ENCODE measurements at regions not wholly inside any gene's neighbourhood (a gene's known extent, or its start where the extent isn't known, plus 50 kb on each side); places are given as distances from the start of the nearest gene placed in this dataset.

DNA sequence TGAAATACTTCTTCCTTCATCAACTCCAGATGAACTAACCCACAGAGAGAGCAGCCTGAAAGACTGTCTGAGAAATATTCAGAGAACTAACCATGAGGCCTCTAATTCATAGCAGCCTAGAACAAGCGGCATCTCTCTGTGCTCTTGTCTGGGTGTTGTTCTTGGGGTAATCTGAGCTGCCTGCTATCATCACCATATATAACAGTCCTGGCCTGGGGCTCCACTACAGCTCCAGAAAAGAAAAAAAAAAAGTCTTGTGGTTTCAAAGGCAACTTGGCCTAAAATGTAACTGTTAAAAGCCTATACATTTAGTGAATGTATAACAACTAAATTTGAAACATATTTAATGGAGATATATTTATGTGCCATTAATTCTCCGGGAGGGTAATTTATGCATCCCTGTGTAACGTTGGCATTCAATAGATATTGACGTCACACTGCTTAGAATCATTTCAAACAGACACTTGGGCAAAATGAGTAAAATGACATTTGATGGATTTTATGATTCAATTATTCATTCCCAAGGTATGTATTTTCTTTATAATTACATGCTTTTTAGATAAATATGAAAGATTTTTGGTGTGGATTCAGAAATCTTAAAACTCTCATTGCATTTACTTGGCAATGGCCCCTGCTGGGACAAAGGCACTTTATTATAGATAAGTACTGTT lies 294.3 kb downstream of the HRH4 start:
- DNase-seq (ENCODE audit: low read depth, low spot score): no peak
- no peak overlapping the region for H3K9ac ChIP-seq (ENCODE audit: insufficient read length)
- H3K36me3 ChIP-seq (ENCODE audit: insufficient read depth, low read length): no peaks in the 10 kb centered on the region
- no peak for TF ChIP-seq FOXP2 (optimal IDR thresholded peaks at IDR 0.05; ENCODE audit: control extremely low read depth, extremely low read length, insufficient read depth)
- no peak for TF ChIP-seq POLR2AphosphoS5 (IDR thresholded peaks at IDR 0.05; ENCODE audit: borderline replicate concordance, low read depth, low read length)
- TF ChIP-seq EZH2 (IDR thresholded peaks at IDR 0.05): no peak
- H3K4me3 ChIP-seq: no peak overlapping the region
- H3K9me3 ChIP-seq (ENCODE audit: low read depth, low read length): no peaks in the 10 kb centered on the region
- H3K27ac ChIP-seq: no peak overlapping the region

DNA sequence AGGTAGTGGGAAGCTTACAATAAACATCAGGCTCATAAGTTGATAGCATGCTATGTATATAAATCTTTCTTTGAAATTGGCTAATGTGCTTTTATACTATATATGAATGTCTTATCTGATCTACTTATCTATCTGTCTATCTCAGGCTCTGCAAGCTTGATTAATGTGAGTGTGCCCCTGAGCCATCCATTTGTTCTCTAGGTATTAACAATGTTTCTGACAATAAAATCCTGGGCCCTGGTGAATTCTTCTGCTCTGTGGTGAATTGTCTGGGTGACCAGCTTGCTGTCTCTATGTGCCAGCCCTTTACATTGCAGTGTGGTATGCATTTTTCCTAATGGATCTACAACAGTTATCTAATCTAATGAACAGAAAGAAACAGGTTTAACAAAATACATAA lies 295.9 kb downstream of the HRH4 start:
- no peak overlapping the region for H3K4me3 ChIP-seq
- H3K9me3 ChIP-seq (ENCODE audit: low read depth, low read length): no peaks in the 10 kb centered on the region
- no peak for DNase-seq (ENCODE audit: low read depth, low spot score)
- no peak overlapping the region for H3K9ac ChIP-seq (ENCODE audit: insufficient read length)
- H3K27ac ChIP-seq: no peak overlapping the region
- TF ChIP-seq FOXP2 (optimal IDR thresholded peaks at IDR 0.05; ENCODE audit: control extremely low read depth, extremely low read length, insufficient read depth) (no peak), POLR2AphosphoS5 (IDR thresholded peaks at IDR 0.05; ENCODE audit: borderline replicate concordance, low read depth, low read length) (no peak), EZH2 (IDR thresholded peaks at IDR 0.05) (no peak)
- H3K36me3 ChIP-seq (ENCODE audit: insufficient read depth, low read length): no peaks in the 10 kb centered on the region

DNA sequence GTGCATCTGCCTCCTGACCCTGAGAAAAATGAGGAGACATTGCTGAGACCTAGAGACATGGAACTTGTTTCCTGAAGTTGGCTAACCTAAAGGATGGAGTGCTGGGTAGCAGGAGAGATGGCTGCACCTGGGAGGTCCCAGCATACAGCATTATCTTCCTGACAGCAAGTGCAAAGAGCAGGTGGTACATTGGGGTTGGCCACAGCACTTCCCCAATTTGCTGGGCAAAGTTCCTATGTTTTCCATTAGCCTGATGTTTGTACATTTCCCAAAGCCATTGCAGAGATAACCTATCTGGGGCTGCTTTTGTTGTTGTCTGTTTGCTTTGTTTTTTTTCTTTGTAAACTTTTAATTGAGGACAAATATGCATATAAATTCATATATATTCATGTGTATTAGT lies 296.7 kb downstream of the HRH4 start:
- Histone ChIP-seq H3K36me3 (ENCODE audit: insufficient read depth, low read length) (no peaks in the 10 kb centered on the region), H3K9me3 (ENCODE audit: low read depth, low read length) (no peaks in the 10 kb centered on the region), H3K27ac (no peak overlapping the region), H3K9ac (ENCODE audit: insufficient read length) (no peak overlapping the region), H3K4me3 (no peak overlapping the region)
- no peak for TF ChIP-seq POLR2AphosphoS5 (IDR thresholded peaks at IDR 0.05; ENCODE audit: borderline replicate concordance, low read depth, low read length)
- no peak for TF ChIP-seq EZH2 (IDR thresholded peaks at IDR 0.05)
- no peak for TF ChIP-seq FOXP2 (optimal IDR thresholded peaks at IDR 0.05; ENCODE audit: control extremely low read depth, extremely low read length, insufficient read depth)
- DNase-seq (ENCODE audit: low read depth, low spot score): no peak

DNA sequence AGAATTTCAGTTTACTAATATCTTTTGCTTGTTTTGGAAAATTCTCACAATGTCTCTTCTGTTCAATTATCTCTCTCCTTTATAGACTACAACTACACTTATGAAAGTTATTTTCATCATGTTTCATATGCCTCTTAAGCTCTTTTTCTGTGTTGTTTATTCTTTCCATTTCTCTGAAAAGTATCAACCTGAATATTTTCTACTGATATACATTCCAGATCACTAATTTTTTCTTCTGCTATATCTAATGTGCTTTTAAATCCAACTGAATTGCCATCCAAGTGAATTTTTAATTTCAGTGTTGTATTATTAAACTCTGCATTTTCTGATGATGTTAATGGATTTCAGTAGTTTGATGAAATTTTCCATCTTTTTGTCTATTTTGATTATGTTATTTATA lies 301.3 kb downstream of the HRH4 start:
- Histone ChIP-seq H3K9ac (ENCODE audit: insufficient read length) (no peak overlapping the region), H3K4me3 (no peak overlapping the region), H3K36me3 (ENCODE audit: insufficient read depth, low read length) (no peaks in the 10 kb centered on the region), H3K27ac (no peak overlapping the region), H3K9me3 (ENCODE audit: low read depth, low read length) (no peaks in the 10 kb centered on the region)
- DNase-seq (ENCODE audit: low read depth, low spot score): no peak
- TF ChIP-seq FOXP2 (optimal IDR thresholded peaks at IDR 0.05; ENCODE audit: control extremely low read depth, extremely low read length, insufficient read depth) (no peak), POLR2AphosphoS5 (IDR thresholded peaks at IDR 0.05; ENCODE audit: borderline replicate concordance, low read depth, low read length) (no peak), EZH2 (IDR thresholded peaks at IDR 0.05) (no peak)

DNA sequence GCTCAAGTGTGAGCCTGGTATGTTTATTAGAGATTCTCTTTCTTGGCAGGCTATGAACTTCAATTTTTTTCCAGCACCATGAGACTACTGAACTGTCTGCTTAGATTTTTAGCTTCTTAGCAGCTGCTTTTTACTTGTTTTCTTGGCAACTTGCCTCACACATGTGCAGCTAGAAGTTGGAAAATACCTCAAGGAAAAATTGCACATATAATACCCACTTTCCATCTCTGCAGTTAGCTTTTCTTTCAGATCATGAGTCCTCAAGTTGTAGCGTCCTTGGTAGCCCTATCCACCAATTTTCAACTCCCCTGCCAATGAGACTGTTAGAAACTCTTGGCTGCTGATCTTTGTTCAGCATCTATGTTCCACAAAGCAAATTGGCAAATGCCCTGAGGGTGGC lies 302.1 kb downstream of the HRH4 start:
- Histone ChIP-seq H3K9me3 (ENCODE audit: low read depth, low read length) (no peaks in the 10 kb centered on the region), H3K4me3 (no peak overlapping the region), H3K27ac (no peak overlapping the region), H3K9ac (ENCODE audit: insufficient read length) (no peak overlapping the region), H3K36me3 (ENCODE audit: insufficient read depth, low read length) (no peaks in the 10 kb centered on the region)
- TF ChIP-seq EZH2 (IDR thresholded peaks at IDR 0.05): no peak
- TF ChIP-seq FOXP2 (optimal IDR thresholded peaks at IDR 0.05; ENCODE audit: control extremely low read depth, extremely low read length, insufficient read depth): no peak
- TF ChIP-seq POLR2AphosphoS5 (IDR thresholded peaks at IDR 0.05; ENCODE audit: borderline replicate concordance, low read depth, low read length): no peak
- DNase-seq (ENCODE audit: low read depth, low spot score): no peak

DNA sequence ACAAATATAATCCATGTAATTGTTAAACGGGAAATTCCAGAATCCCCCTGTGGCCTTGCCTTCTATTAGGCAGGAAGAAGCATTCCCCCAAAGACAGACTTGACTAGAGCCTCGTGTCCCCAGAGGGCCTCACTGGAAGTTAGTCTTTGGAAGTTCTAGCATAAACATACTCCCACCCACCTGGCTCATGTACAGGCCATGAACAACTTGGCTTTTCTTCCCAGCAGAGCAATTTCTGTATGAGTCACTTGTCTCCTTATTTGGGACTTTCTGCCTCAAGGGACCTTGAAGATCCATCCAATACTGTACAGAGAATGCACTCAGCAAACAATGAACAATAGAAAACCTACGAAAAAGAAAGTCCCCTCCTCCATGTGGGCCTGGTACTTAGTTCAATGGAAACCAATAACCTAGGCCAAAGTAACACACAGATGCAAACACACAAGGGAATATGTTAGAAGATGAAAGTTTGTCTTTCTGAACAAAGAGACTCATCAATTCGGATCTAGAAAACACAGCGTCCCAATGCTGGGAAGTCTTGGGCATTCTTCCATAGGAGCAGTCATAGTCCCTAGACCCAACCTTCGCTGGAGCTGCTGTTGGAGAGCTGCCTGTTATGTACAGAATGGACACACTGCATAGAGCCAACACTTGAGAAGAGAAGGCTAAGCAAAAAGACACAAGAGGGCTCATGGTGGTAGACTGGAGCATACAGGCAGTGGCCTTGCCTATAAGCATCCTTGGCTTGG lies 303.5 kb downstream of the HRH4 start:
- Histone ChIP-seq H3K36me3 (ENCODE audit: insufficient read depth, low read length) (no peaks in the 10 kb centered on the region), H3K27ac (no peak overlapping the region), H3K9ac (ENCODE audit: insufficient read length) (no peak overlapping the region), H3K9me3 (ENCODE audit: low read depth, low read length) (no peaks in the 10 kb centered on the region), H3K4me3 (no peak overlapping the region)
- TF ChIP-seq POLR2AphosphoS5 (IDR thresholded peaks at IDR 0.05; ENCODE audit: borderline replicate concordance, low read depth, low read length) (no peak), FOXP2 (optimal IDR thresholded peaks at IDR 0.05; ENCODE audit: control extremely low read depth, extremely low read length, insufficient read depth) (no peak)
- DNase-seq (ENCODE audit: low read depth, low spot score): no peak

DNA sequence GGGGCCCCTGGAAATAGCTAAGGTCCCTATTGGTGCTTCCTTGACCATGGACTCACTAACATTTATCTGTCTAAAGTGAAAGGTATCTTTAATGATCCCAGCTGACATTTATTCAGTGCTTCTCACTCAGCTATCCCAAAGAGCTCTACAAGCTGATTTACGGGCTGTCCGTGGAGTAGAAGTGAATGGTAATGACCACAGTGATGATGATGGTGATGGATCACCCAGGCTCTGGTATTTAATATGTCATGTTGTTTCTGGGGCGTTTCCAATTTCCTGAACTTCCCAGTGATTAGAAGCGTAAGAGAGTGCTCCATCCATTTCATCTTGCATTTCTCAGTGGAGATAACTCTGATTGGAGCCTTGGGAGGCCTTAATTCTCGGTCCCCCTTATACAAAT lies 304.3 kb downstream of the HRH4 start:
- TF ChIP-seq POLR2AphosphoS5 (IDR thresholded peaks at IDR 0.05; ENCODE audit: borderline replicate concordance, low read depth, low read length): no peak
- no peak for TF ChIP-seq EZH2 (IDR thresholded peaks at IDR 0.05)
- TF ChIP-seq FOXP2 (optimal IDR thresholded peaks at IDR 0.05; ENCODE audit: control extremely low read depth, extremely low read length, insufficient read depth): no peak
- H3K36me3 ChIP-seq (ENCODE audit: insufficient read depth, low read length): no peaks in the 10 kb centered on the region
- H3K9ac ChIP-seq (ENCODE audit: insufficient read length): no peak overlapping the region
- DNase-seq (ENCODE audit: low read depth, low spot score): no peak
- no peak overlapping the region for H3K4me3 ChIP-seq
- H3K27ac ChIP-seq: no peak overlapping the region
- H3K9me3 ChIP-seq (ENCODE audit: low read depth, low read length): no peaks in the 10 kb centered on the region

DNA sequence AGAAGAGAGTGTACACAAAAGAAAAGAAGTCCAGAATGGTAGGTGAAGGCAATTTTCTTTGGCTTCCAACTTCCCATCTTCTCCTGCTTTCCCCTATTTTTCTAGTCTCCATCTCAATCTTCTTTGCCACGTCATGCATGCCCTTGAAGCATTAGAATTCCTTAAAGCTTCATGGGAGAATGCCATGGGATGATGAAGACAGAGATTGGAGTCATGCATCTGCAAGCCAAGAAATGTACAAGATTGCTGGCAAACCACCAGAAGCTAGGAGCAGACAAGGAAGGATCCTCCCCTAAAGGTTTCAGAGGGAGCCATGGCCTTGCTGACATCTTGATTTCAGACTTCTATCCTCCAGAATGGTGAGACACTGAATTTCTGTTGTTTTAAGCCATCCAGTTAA lies 305.9 kb downstream of the HRH4 start:
- Histone ChIP-seq H3K27ac (no peak overlapping the region), H3K36me3 (ENCODE audit: insufficient read depth, low read length) (no peaks in the 10 kb centered on the region), H3K4me3 (no peak overlapping the region), H3K9me3 (ENCODE audit: low read depth, low read length) (no peaks in the 10 kb centered on the region), H3K9ac (ENCODE audit: insufficient read length) (no peak overlapping the region)
- no peak for TF ChIP-seq FOXP2 (optimal IDR thresholded peaks at IDR 0.05; ENCODE audit: control extremely low read depth, extremely low read length, insufficient read depth)
- no peak for TF ChIP-seq EZH2 (IDR thresholded peaks at IDR 0.05)
- TF ChIP-seq POLR2AphosphoS5 (IDR thresholded peaks at IDR 0.05; ENCODE audit: borderline replicate concordance, low read depth, low read length): no peak
- no peak for DNase-seq (ENCODE audit: low read depth, low spot score)
